ENCODE measurements at regions not wholly inside any gene's neighbourhood (a gene's known extent, or its start where the extent isn't known, plus 50 kb on each side); places are given as distances from the start of the nearest gene placed in this dataset.

DNA sequence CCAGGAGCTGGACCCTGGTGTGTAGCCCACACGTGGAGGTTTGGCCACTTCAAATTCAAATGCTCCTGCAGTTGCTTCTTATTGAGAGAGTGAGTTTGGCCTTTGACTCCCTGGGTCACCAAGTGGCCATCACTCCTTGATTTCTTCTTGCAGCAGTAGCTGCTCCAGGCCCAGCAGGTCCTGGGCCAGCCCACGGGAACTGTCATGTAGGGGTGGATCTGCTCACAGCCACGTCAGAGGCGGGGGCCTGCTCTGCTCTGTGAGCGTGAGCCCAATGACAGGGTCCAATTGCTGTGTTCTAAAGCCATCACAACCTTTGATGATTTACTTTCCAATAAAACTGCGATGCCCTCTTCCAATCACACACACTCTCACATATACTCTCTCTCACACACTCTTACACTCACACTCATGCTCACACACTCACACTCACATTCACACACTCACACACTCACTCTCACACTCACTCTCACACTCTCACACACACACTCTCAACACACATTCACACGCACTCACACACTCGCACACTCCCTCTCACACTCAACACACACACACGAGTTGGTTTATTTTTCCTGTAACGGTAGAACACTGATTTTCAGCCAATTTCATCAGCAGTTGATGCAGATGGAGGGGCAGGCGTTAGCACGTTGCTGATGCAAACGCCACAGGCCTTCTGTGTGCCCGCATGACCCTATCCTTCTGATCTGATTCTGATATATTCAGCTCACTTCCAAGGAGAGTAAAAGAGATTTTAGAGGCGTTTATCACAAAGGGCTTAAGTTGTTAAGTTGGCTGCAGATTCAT, 210.7 kb upstream of the PPP2R2D start:
- H3K9ac ChIP-seq (ENCODE audit: low read length): no peak overlapping the region
- H3K79me2 ChIP-seq (ENCODE audit: low read length): no peaks in the 10 kb centered on the region
- no peaks in the 10 kb centered on the region for H3F3A ChIP-seq (ENCODE audit: insufficient read depth, low read length)
- TF ChIP-seq, protein P1, sequence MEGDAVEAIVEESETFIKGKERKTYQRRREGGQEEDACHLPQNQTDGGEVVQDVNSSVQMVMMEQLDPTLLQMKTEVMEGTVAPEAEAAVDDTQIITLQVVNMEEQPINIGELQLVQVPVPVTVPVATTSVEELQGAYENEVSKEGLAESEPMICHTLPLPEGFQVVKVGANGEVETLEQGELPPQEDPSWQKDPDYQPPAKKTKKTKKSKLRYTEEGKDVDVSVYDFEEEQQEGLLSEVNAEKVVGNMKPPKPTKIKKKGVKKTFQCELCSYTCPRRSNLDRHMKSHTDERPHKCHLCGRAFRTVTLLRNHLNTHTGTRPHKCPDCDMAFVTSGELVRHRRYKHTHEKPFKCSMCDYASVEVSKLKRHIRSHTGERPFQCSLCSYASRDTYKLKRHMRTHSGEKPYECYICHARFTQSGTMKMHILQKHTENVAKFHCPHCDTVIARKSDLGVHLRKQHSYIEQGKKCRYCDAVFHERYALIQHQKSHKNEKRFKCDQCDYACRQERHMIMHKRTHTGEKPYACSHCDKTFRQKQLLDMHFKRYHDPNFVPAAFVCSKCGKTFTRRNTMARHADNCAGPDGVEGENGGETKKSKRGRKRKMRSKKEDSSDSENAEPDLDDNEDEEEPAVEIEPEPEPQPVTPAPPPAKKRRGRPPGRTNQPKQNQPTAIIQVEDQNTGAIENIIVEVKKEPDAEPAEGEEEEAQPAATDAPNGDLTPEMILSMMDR (IDR thresholded peaks at IDR 0.05; ENCODE audit: low read length): no peak
- TF ChIP-seq EZH2phosphoT487 (IDR thresholded peaks at IDR 0.05; ENCODE audit: low read length) (no peak), EZH2 (optimal IDR thresholded peaks at IDR 0.05; ENCODE audit: low read depth, low read length) (no peak)
- no peaks in the 10 kb centered on the region for H3K36me3 ChIP-seq (replicated peaks; ENCODE audit: insufficient read depth, low read length)
- no peaks in the 10 kb centered on the region for H3K4me1 ChIP-seq (ENCODE audit: low read length)
- H4K20me1 ChIP-seq (ENCODE audit: insufficient read depth, low read length): no peaks in the 10 kb centered on the region
- H3K27ac ChIP-seq (ENCODE audit: low read length): no peak overlapping the region
- H2AFZ ChIP-seq (ENCODE audit: low read length): no peak overlapping the region
- H3K27me3 ChIP-seq (replicated peaks; ENCODE audit: insufficient read depth, low read length): no peaks in the 10 kb centered on the region
- no peak overlapping the region for H3K4me3 ChIP-seq (ENCODE audit: low read length)
- no peaks in the 10 kb centered on the region for H3K9me2 ChIP-seq (replicated peaks; ENCODE audit: insufficient read depth, low read length)
- DNase-seq: no peak
- no peaks in the 10 kb centered on the region for H3K9me3 ChIP-seq (replicated peaks; ENCODE audit: insufficient read depth, low read length)
- no peak overlapping the region for H3K4me2 ChIP-seq (ENCODE audit: low read depth, low read length)

DNA sequence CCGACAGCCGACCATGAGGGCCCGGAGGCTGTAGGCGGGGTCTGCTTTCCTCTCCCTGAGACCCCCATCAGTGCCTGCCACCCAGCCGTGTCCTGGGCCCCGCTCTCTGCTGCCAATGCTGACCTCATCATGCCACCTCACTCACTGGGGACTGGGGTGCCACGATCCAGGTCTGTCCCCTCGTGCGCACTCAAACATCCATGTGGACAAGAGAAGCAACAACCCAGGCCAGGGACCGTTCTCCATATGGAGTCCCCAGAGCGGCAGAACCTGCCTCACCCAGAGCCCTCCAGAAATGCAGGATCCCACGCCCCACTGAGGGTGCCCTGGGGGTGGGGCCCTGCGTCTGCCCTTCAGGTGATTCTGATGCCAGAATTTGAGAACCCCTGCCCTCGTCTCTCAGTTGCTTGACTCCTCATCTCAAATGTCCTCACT, 210.0 kb upstream of the PPP2R2D start:
- Histone ChIP-seq H3K4me2 (ENCODE audit: low read depth, low read length) (no peak overlapping the region), H3K79me2 (ENCODE audit: low read length) (no peaks in the 10 kb centered on the region), H3K9me3 (replicated peaks; ENCODE audit: insufficient read depth, low read length) (no peaks in the 10 kb centered on the region), H3K27ac (ENCODE audit: low read length) (no peak overlapping the region), H3K4me3 (ENCODE audit: low read length) (no peak overlapping the region), H3K9me2 (replicated peaks; ENCODE audit: insufficient read depth, low read length) (no peaks in the 10 kb centered on the region), H2AFZ (ENCODE audit: low read length) (no peak overlapping the region), H3K9ac (ENCODE audit: low read length) (no peak overlapping the region), H4K20me1 (ENCODE audit: insufficient read depth, low read length) (no peaks in the 10 kb centered on the region), H3F3A (ENCODE audit: insufficient read depth, low read length) (no peaks in the 10 kb centered on the region), H3K36me3 (replicated peaks; ENCODE audit: insufficient read depth, low read length) (no peaks in the 10 kb centered on the region), H3K4me1 (ENCODE audit: low read length) (no peaks in the 10 kb centered on the region), H3K27me3 (replicated peaks; ENCODE audit: insufficient read depth, low read length) (no peaks in the 10 kb centered on the region)
- TF ChIP-seq EZH2 (optimal IDR thresholded peaks at IDR 0.05; ENCODE audit: low read depth, low read length) (no peak), EZH2phosphoT487 (IDR thresholded peaks at IDR 0.05; ENCODE audit: low read length) (no peak)
- TF ChIP-seq, protein P1 (IDR thresholded peaks at IDR 0.05; ENCODE audit: low read length): no peak
- DNase-seq: no peak

GRCh38 chr10:131691481-131692090, 209.2 kb upstream of the PPP2R2D start:
- no peaks in the 10 kb centered on the region for H3K79me2 ChIP-seq (ENCODE audit: low read length)
- no peaks in the 10 kb centered on the region for H3F3A ChIP-seq (ENCODE audit: insufficient read depth, low read length)
- no peaks in the 10 kb centered on the region for H4K20me1 ChIP-seq (ENCODE audit: insufficient read depth, low read length)
- no peaks in the 10 kb centered on the region for H3K4me1 ChIP-seq (ENCODE audit: low read length)
- H2AFZ ChIP-seq (ENCODE audit: low read length): no peak overlapping the region
- no peaks in the 10 kb centered on the region for H3K36me3 ChIP-seq (replicated peaks; ENCODE audit: insufficient read depth, low read length)
- DNase-seq: no peak
- no peaks in the 10 kb centered on the region for H3K9me3 ChIP-seq (replicated peaks; ENCODE audit: insufficient read depth, low read length)
- no peak overlapping the region for H3K27ac ChIP-seq (ENCODE audit: low read length)
- H3K4me2 ChIP-seq (ENCODE audit: low read depth, low read length): no peak overlapping the region
- no peaks in the 10 kb centered on the region for H3K9me2 ChIP-seq (replicated peaks; ENCODE audit: insufficient read depth, low read length)
- H3K27me3 ChIP-seq (replicated peaks; ENCODE audit: insufficient read depth, low read length): no peaks in the 10 kb centered on the region
- TF ChIP-seq, protein P1 (IDR thresholded peaks at IDR 0.05; ENCODE audit: low read length): no peak
- no peak for TF ChIP-seq EZH2phosphoT487 (IDR thresholded peaks at IDR 0.05; ENCODE audit: low read length)
- TF ChIP-seq EZH2 (optimal IDR thresholded peaks at IDR 0.05; ENCODE audit: low read depth, low read length): no peak
- H3K9ac ChIP-seq (ENCODE audit: low read length): no peak overlapping the region
- H3K4me3 ChIP-seq (ENCODE audit: low read length): no peak overlapping the region

Data from MM.1S (cell line).